ENCODE measurements at regions not wholly inside any gene's neighbourhood (a gene's known extent, or its start where the extent isn't known, plus 50 kb on each side); places are given as distances from the start of the nearest gene placed in this dataset.

GRCh38 chr2:182522405-182522896 is 95.6 kb upstream of the PDE1A start:
- Histone ChIP-seq H3K4me1 (ENCODE audit: control insufficient read depth, insufficient read depth, low read length) (no peaks in the 10 kb centered on the region), H3K4me3 (ENCODE audit: low read depth, low read length) (no peak overlapping the region), H3K9me3 (ENCODE audit: control insufficient read depth, insufficient read depth, low read depth, low read length) (no peaks in the 10 kb centered on the region), H3K27ac (ENCODE audit: extremely low read depth, low read depth, low read length) (no peak overlapping the region), H3K36me3 (ENCODE audit: control insufficient read depth in 2 of 2, insufficient read depth in 1 of 2, low read length in 2 of 2) (no peaks in the 10 kb centered on the region)
- TF ChIP-seq PRDM10 (tag by site-specific recombination; IDR thresholded peaks at IDR 0.05) (peak; percentile 26; the same call in 1 of the 2 replicates), OSR2 (tag by site-specific recombination; IDR thresholded peaks at IDR 0.05) (peak; percentile 62), TRIM28 (IDR thresholded peaks at IDR 0.05; ENCODE audit: borderline replicate concordance, low read length) (peak; percentile 68; the same call in 1 of the 2 replicates), ZFP69B (tag by site-specific recombination; IDR thresholded peaks at IDR 0.05) (no peak)
- CTCF ChIA-PET: no interaction called here
- POLR2A ChIA-PET: no interaction called here

- H3K27ac ChIP-seq (ENCODE audit: extremely low read depth, low read depth, low read length): no peak overlapping the region
- ChIA-PET CTCF (interaction anchor here (0.7 kb wide), 1 partner anchor 225 kb away, joined by 3 read pairs; no protein-coding TSS in a partner anchor), POLR2A (no interaction called here)
- no peak overlapping the region for H3K4me3 ChIP-seq (ENCODE audit: low read depth, low read length)
- H3K36me3 ChIP-seq (ENCODE audit: control insufficient read depth in 2 of 2, insufficient read depth in 1 of 2, low read length in 2 of 2): no peaks in the 10 kb centered on the region
- H3K4me1 ChIP-seq (ENCODE audit: control insufficient read depth, insufficient read depth, low read length): no peaks in the 10 kb centered on the region
- H3K9me3 ChIP-seq (ENCODE audit: control insufficient read depth, insufficient read depth, low read depth, low read length): no peaks in the 10 kb centered on the region
- no peak for TF ChIP-seq ZNF660 (tag by site-specific recombination; IDR thresholded peaks at IDR 0.05)
- TF ChIP-seq ZNF184 (tag by site-specific recombination; IDR thresholded peaks at IDR 0.05): no peak
- TF ChIP-seq ZBTB17 (tag by site-specific recombination; IDR thresholded peaks at IDR 0.05): no peak
- 0 out of 2 replicates have a peak, but pooled peaks have one; percentile 8 for TF ChIP-seq SCRT1 (tag by site-specific recombination; IDR thresholded peaks at IDR 0.05; ENCODE audit: borderline replicate concordance)
- no peak for TF ChIP-seq ATF2 (tag by site-specific recombination; IDR thresholded peaks at IDR 0.05; ENCODE audit: low read depth)
- TF ChIP-seq BCL11B (tag by site-specific recombination; IDR thresholded peaks at IDR 0.05; ENCODE audit: low read depth): no peak
- TF ChIP-seq ZNF280C (tag by site-specific recombination; IDR thresholded peaks at IDR 0.05): no peak
- no peak for TF ChIP-seq ZNF24 (tag by site-specific recombination; IDR thresholded peaks at IDR 0.05)
- peak; percentile 83 for TF ChIP-seq SCRT2 (tag by site-specific recombination; IDR thresholded peaks at IDR 0.05)
- TF ChIP-seq ZNF529 (tag by site-specific recombination; IDR thresholded peaks at IDR 0.05; ENCODE audit: insufficient replicate concordance): no peak
- TF ChIP-seq ZNF391 (tag by site-specific recombination; IDR thresholded peaks at IDR 0.05; ENCODE audit: borderline replicate concordance, low read depth): no peak
- peak; percentile 84 for TF ChIP-seq PRDM1 (tag by site-specific recombination; IDR thresholded peaks at IDR 0.05)
- no peak for TF ChIP-seq ZNF670 (tag by site-specific recombination; IDR thresholded peaks at IDR 0.05; ENCODE audit: low read depth)
- TF ChIP-seq ZNF18 (tag by site-specific recombination; IDR thresholded peaks at IDR 0.05): no peak
- TF ChIP-seq ZNF48 (tag by site-specific recombination; IDR thresholded peaks at IDR 0.05): no peak
- no peak for TF ChIP-seq ZNF366 (tag by site-specific recombination; conservative IDR thresholded peaks at IDR 0.05)
- TF ChIP-seq ZNF777 (tag by site-specific recombination; IDR thresholded peaks at IDR 0.05; ENCODE audit: borderline replicate concordance): no peak
- no peak for TF ChIP-seq ZNF398 (tag by site-specific recombination; IDR thresholded peaks at IDR 0.05)
Measured at GRCh38 chr2:182522972-182523473, 96.2 kb upstream of the PDE1A start.

Data from HEK293 (cell line).